ENCODE measurements at regions not wholly inside any gene's neighbourhood (a gene's known extent, or its start where the extent isn't known, plus 50 kb on each side); places are given as distances from the start of the nearest gene placed in this dataset.

- H3K4me3 ChIP-seq: no peak overlapping the region
- H3K9me3 ChIP-seq: no peaks in the 10 kb centered on the region
- H3K4me1 ChIP-seq (ENCODE audit: control insufficient read depth in 1 of 2, low read depth in 2 of 2): no peaks in the 10 kb centered on the region
- ATAC-seq (ENCODE audit: insufficient number of reproducible peaks, low FRiP score, low read depth) (no peak), DNase-seq (ENCODE audit: low spot score) (no peak)
- H3K36me3 ChIP-seq: no peaks in the 10 kb centered on the region
- no peak overlapping the region for H3K27ac ChIP-seq
- TF ChIP-seq CTCF (IDR thresholded peaks at IDR 0.05): no peak
- no peaks in the 10 kb centered on the region for H3K27me3 ChIP-seq (replicated peaks; ENCODE audit: insufficient read depth)
Observed at GRCh38 chrX:80285131-80285773, 135.0 kb upstream of the TENT5D start.

- no peak for ATAC-seq (ENCODE audit: insufficient number of reproducible peaks, low FRiP score, low read depth)
Observed at GRCh38 chrX:80290834-80291233, 129.4 kb upstream of the TENT5D start.

GRCh38 chrX:80293354-80293753 lies 126.9 kb upstream of the TENT5D start:
- H3K9me3 ChIP-seq: no peaks in the 10 kb centered on the region
- no peak overlapping the region for H3K27ac ChIP-seq
- no peaks in the 10 kb centered on the region for H3K36me3 ChIP-seq
- H3K27me3 ChIP-seq (replicated peaks; ENCODE audit: insufficient read depth): no peaks in the 10 kb centered on the region
- no peaks in the 10 kb centered on the region for H3K4me1 ChIP-seq (ENCODE audit: control insufficient read depth in 1 of 2, low read depth in 2 of 2)
- no peak for ATAC-seq (ENCODE audit: insufficient number of reproducible peaks, low FRiP score, low read depth)
- H3K4me3 ChIP-seq: no peak overlapping the region
- no peak for TF ChIP-seq CTCF (IDR thresholded peaks at IDR 0.05)
- no peak for DNase-seq (ENCODE audit: low spot score)

More at GRCh38 chrX:80290834-80291233, 129.4 kb upstream of the TENT5D start:
- no peak for TF ChIP-seq CTCF (IDR thresholded peaks at IDR 0.05)
- H3K36me3 ChIP-seq: no peaks in the 10 kb centered on the region
- H3K9me3 ChIP-seq: no peaks in the 10 kb centered on the region
- H3K27me3 ChIP-seq (replicated peaks; ENCODE audit: insufficient read depth): no peaks in the 10 kb centered on the region
- no peak for DNase-seq (ENCODE audit: low spot score)
- no peak overlapping the region for H3K4me3 ChIP-seq
- no peak overlapping the region for H3K27ac ChIP-seq
- H3K4me1 ChIP-seq (ENCODE audit: control insufficient read depth in 1 of 2, low read depth in 2 of 2): no peaks in the 10 kb centered on the region

GRCh38 chrX:80306007-80306406 lies 114.2 kb upstream of the TENT5D start:
- no peak for TF ChIP-seq CTCF (IDR thresholded peaks at IDR 0.05)
- Histone ChIP-seq H3K9me3 (no peaks in the 10 kb centered on the region), H3K4me3 (no peak overlapping the region), H3K27ac (no peak overlapping the region), H3K4me1 (ENCODE audit: control insufficient read depth in 1 of 2, low read depth in 2 of 2) (no peaks in the 10 kb centered on the region), H3K27me3 (replicated peaks; ENCODE audit: insufficient read depth) (no peaks in the 10 kb centered on the region), H3K36me3 (no peaks in the 10 kb centered on the region)
- ATAC-seq (ENCODE audit: insufficient number of reproducible peaks, low FRiP score, low read depth) (no peak), DNase-seq (ENCODE audit: low spot score) (no peak)

GRCh38 chrX:80312448-80312847 lies 107.8 kb upstream of the TENT5D start:
- H3K4me1 ChIP-seq (ENCODE audit: control insufficient read depth in 1 of 2, low read depth in 2 of 2): no peaks in the 10 kb centered on the region

More at GRCh38 chrX:80312448-80312847, 107.8 kb upstream of the TENT5D start:
- H3K27me3 ChIP-seq (replicated peaks; ENCODE audit: insufficient read depth): no peaks in the 10 kb centered on the region
- ATAC-seq (ENCODE audit: insufficient number of reproducible peaks, low FRiP score, low read depth) (no peak), DNase-seq (ENCODE audit: low spot score) (no peak)
- H3K27ac ChIP-seq: no peak overlapping the region
- no peaks in the 10 kb centered on the region for H3K36me3 ChIP-seq
- TF ChIP-seq CTCF (IDR thresholded peaks at IDR 0.05): no peak
- no peaks in the 10 kb centered on the region for H3K9me3 ChIP-seq
- H3K4me3 ChIP-seq: no peak overlapping the region
